Left cardiac atrium (tissue), 4 donors: ENCODE measurements at regions not wholly inside any gene's neighbourhood (a gene's known extent, or its start where the extent isn't known, plus 50 kb on each side); places are given as distances from the start of the nearest gene placed in this dataset.
A peak's percentile ranks its signal among the peaks of the same experiment; 100 is the strongest.
"Not testable (repeated sequence)": the region's sequence is repeated elsewhere in the genome, so short reads cannot be mapped to it uniquely, and the experiment has no call there.

Experiments used
- ATAC-seq, 2 donors: fragments of 200-7000 bp; cut with Tn5 transposase; one replicate each; pipeline ENCODE4 v1.9.1; 2020; ENCODE audit warnings: mild to moderate bottlenecking in 2 of 2, moderate library complexity in 2 of 2
- DNase-seq: peaks from one replicate; pipeline ENCODE4 v3.0.0-alpha.2; 2020
- intact Hi-C, 2 donors: fragments of 100-400 bp; cut with DNase I; formaldehyde crosslinking; loops; one replicate each; pipeline versions ENCODE4 v1.14.1 to v1.15.1; 2022 to 2023
- donor health status: DM: no; HTN: yes; CAD: no.
- donor health status: DM: no; HTN: yes; CAD: no; lungs with severe emphysema.
- donor health status: DM: yes; HTN: yes; CAD: no.
- donor health status: Dilated cardiomyopathy.

DNA sequence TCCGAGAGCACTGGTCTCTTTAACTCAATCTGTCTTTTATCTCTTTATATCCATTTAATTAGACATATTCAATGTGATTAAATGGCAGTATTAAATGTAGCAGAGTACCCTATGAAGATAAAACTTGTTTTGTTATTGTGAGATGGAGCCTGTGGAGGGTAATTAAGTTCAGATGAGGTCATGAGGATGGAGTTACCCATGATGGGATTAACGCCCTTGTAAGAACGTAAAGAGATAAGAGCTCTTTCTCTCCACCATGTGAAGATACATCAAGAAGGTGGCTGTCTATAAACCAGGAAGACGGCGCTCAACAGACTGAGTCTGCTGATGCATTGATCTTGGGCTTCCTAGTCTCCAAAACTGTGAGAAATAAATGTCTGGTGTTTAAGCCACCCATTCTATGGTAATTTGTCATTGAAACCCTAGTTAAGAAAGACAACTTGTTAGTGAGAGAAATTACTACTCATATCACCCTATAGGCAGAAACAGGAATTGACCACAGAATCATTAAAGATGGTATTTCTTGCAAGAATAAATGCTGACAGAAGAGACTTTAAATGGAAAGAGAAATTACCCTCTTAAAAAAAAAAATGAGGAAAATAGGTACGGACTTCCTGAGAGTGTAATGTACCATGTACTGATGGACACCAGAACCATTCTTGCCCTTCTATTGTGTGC is 738.7 kb upstream of the CHAC2 start:
- no peak for ATAC-seq
- DNase-seq = no peak
- intact Hi-C loops = no loop called here

DNA sequence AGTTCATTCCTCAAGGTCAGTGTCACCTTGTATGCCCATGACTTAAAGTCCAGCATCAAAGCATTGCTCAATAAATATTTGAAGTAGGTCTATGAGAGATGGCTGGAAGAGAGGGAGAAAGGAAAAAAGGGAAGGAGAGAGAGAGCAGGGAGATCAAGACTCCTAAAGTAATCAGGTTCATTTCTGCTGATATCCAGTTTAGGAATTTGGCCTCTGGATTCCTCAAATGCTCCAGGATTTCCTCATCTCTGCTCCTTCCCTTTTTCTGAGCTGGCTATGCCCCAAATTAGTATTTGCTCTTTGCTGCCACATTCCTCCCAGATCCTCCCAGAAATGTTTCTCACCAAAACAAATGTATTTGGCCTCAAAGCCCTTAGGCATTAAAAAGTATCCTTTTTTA is 739.4 kb upstream of the CHAC2 start:
- peak; percentile 57 to 87 for ATAC-seq
- intact Hi-C loops = no loop called here
- no peak for DNase-seq

DNA sequence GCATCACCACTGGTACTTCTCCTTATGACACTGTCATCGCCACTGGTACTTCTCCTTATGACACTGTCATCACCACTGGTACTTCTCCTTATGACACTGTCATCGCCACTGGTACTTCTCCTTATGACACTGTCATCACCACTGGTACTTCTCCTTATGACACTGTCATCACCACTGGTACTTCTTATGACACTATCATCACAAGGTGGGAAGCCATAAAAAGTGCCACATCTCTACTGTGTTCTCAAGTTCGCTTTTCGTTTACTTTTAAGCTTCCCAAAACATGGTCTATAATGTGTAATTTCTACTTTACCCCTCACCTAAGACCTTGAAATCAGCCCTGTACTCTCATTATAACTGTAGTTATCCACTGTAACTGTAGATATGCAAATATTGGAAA is 745.4 kb upstream of the CHAC2 start:
- ATAC-seq, intact Hi-C loops, DNase-seq: not testable (repeated sequence)

DNA sequence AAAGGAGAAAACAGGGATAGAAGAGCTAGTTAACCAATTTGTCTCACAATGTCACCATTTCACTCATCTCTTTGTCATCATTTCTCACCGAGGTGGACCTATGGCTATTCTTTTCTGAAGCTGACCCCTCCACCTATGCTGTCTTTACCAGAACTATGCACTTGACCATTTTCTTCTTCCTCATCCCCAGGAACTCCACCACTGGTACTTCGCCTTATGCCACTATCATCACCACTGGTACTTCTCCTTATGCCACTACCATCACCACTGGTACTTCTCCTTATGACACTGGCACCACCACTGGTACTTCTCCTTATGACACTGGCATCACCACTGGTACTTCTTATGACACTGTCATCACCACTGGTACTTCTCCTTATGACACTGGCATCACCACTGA is 745.8 kb upstream of the CHAC2 start:
- ATAC-seq (no peak), DNase-seq (no peak)
- intact Hi-C loops = no loop called here

DNA sequence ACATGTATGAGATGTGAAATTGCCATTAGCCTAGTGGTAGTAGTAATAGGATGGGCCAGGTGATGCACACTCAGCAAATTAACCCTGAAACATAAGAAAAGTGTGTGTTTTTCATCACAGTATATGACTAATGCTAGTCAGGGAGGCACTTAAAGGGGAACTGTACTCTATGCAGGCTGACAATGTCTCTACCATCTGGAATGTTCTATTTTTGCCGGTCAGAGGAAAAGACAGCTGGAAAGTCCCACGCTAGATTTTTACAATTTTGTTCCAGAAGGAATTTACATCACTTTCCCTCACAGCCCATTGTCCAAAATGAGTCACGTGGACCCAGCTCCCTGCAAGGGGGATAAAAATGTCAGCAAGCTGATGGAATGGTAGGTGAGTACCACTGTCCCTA is 746.3 kb upstream of the CHAC2 start:
- intact Hi-C loops = no loop called here
- ATAC-seq = no peak
- DNase-seq = no peak

GRCh38 chr2:53018825-53019425 is 748.7 kb upstream of the CHAC2 start:
- DNase-seq = no peak
- intact Hi-C loops = no loop called here
- ATAC-seq = no peak

- intact Hi-C loops = no loop called here
- ATAC-seq (no peak), DNase-seq (no peak)
Observed at GRCh38 chr2:53006980-53007379, 760.6 kb upstream of the CHAC2 start.

GRCh38 chr2:53004413-53004812 is 763.2 kb upstream of the CHAC2 start:
- ATAC-seq = no peak
- intact Hi-C loops = no loop called here
- DNase-seq = no peak

- intact Hi-C loops = no loop called here
- ATAC-seq (no peak), DNase-seq (no peak)
Observed at GRCh38 chr2:52995424-52995823, 772.2 kb upstream of the CHAC2 start.

DNA sequence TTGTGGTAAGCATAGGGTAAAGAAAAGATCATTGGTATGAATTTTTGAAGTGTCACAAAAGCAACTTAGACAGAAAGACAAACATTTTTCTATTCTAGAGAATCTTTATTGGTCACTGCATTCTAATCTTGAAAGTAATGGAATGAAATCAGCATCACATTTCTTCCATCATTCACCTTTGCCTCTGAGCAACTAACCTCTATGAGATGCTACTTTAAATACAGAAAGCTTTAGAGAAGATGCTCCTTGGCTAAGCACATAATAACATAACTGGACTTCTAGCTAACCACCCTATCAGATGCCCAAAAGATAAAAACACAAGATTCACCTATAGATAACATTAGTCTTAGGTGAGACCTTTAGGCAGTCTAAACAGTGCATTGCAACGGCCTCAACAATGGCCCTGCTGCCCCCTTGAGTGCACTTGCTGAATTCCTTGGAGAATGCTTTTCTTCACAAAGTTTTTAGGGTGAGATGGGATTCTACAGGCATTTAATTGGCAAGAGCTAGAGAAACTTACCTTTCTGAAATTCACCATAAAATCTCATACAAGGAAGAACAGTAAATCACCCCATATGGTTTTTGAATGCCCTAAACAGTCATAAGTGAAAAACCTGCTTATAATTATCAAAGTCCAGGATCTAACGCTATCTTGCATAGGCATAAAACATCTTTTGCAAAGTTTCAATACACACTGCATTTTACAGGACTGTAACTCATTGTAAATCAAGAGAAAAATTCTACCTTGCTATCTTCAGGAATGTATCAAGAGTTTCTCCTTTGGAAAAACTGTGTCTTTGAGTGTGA is 791.3 kb upstream of the CHAC2 start:
- intact Hi-C loops = no loop called here
- ATAC-seq (no peak), DNase-seq (no peak)

DNA sequence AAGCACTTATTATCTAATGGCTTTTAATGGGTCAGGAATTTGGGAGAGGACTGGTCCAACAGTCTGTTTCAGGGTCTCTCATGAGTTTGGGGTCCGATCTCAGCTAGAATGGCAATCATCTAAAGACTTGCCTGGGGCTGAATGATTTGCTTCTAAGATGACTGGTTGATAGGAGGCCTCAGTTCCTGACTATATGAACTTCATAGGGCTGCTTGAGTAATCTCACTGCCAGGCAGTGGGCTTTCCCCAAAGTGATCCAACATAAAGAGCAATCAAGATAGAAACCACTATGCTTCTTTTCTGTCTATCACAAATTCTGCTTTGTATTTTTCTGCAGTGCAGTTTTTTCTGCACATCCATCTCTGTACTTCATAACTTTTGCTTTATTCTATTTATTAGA is 793.5 kb upstream of the CHAC2 start:
- ATAC-seq (no peak), DNase-seq (no peak)
- intact Hi-C loops = no loop called here

DNA sequence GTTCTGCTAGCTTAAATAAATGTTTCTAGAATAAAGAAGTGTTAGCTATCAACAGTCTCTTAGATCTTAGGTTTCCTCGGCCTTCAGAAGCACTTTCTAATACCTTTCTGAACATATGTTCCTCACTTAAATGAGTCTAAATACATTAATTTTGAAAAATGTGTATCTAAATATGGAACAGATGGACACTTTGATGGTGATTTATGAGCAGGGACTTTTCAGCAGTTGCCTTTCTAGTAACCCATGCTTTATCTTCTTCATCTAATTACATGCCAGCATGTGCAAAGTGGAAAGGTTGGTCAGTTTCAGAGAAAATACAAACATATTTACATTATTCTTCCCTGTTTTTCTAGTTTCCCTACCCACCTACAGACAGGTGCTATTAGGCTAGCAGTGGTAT is 797.0 kb upstream of the CHAC2 start:
- DNase-seq (no peak), ATAC-seq (no peak)
- intact Hi-C loops = no loop called here

DNA sequence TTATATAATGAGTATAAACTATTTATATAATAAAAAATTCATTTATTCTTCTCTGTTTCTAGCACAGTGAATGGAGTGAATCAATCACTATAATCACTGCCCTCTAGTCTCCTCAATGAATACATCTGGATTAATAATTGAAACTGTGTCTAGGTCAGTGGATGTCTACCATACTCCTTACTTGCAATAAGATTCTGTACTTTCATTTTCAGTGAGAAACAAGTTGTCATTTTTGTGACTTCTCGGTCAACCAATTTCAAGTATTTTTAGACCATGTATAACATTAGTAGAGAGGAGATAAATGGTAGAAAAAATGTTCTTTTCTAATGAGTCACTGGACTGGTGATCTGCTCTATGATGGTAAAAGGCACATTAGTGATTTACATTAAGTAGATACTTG is 799.6 kb upstream of the CHAC2 start:
- no peak for DNase-seq
- intact Hi-C loops = no loop called here
- ATAC-seq = no peak

DNA sequence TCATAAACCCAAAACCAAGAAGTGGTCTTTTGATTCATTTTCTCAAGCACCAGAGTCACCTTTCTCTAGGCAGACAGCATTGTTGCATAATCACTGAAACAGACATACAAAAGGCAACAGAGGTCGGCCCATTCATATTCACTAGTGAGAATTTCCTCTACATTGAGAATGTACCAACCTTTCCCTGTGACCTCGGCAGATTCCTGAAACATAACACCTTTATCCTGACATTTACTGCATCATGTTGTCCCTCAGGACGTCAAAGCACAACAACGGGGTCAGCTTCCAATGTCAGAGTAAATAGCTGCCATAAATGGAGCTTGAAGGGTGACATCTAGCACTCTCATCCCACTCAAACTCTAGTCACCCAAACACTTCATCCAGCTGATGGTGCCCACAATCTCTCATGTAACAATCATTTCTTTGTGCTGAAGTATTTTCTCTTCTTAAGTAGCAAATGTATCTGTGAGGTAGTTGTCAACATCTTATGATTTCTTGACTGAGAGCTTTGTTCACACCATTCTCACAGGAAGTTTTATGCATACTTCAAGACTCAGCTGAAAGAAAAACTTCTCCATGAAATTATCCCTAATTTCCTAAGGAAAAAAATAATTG is 802.6 kb upstream of the CHAC2 start:
- intact Hi-C loops = no loop called here
- no peak for DNase-seq
- no peak for ATAC-seq

DNA sequence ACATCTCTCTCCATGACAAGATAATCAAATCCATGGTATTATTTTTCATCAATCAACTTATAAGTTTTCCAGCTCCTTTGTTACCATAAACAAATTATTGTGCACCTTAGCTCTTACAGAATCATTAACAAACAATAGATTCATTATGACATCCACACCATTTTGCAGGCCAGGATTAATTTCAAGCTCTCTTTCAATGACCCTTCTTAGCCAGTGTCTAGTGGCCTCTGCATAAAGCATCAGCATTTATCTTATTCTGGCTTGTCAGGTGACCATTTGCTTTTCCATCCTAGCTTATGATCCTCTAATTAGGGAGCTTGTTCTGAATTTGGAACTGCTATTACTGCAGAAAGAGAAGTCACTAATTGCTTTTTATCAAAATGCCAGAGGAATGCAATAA is 806.2 kb upstream of the CHAC2 start:
- no peak for ATAC-seq
- no peak for DNase-seq
- intact Hi-C loops = no loop called here

DNA sequence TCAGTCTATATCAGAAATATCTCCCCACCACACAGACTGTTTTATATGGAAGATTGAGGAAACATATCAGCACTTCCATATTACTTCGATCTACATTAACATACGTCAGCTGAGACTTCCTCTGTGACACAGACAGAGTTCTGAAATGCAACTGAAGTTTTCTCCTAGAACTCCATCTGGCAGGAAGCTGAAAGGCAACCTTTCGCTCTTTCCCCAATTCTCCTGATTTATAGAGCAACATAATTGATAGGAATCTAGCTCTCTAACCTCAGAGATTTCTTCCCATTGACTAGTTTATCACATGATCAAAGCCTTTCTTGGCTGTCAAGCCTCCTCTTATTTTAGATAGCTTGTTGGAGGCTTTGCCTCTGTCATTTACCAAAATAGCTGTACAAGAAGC is 806.7 kb upstream of the CHAC2 start:
- no peak for DNase-seq
- no peak for ATAC-seq
- intact Hi-C loops = no loop called here

GRCh38 chr2:52959801-52960200 is 807.8 kb upstream of the CHAC2 start:
- DNase-seq (no peak), ATAC-seq (no peak)
- intact Hi-C loops = no loop called here

DNA sequence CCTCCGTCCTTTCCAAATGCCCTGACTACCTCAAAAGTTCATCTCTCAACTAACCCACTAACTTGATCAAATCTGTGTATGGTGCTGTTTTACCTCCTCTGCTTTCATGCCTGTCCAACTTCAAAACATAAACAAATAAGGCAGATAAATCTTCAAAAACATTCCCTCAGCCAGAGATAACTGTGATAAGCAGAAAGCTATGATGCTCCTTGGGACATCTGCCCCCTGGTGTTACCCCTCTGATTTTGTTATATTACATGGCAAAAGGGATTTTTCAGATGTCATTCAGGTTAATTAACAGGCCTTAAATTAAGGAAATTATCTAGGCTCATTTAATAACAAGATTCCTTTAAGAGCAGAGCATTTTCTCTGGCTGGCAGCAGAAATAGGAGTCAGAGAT is 810.8 kb upstream of the CHAC2 start:
- no peak for DNase-seq
- intact Hi-C loops = no loop called here
- no peak for ATAC-seq

DNA sequence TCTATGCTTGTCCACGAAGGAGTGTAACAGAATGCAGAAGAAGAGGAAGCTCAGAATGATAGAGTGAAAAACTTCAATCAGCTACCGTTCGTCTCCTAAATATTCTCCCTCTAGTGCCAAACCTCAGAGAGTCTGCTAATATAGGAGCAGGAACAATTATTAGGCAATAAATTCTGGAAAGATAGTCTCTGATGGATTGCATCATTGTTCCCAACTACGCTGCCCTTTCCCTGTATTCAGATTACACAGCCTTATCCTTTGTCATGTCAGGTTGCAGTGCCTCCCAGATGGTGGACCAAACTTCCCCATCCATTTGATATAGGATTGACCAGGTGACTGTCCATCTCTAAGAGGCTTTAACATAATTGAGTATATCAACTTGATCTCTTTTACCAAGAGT is 811.5 kb upstream of the CHAC2 start:
- intact Hi-C loops = no loop called here
- DNase-seq = no peak
- no peak for ATAC-seq

GRCh38 chr2:52955079-52955478 is 812.5 kb upstream of the CHAC2 start:
- ATAC-seq (no peak), DNase-seq (no peak)
- intact Hi-C loops = no loop called here
